Trophoblast cell (in vitro differentiated cells and primary cell): ENCODE measurements at regions not wholly inside any gene's neighbourhood (a gene's known extent, or its start where the extent isn't known, plus 50 kb on each side); places are given as distances from the start of the nearest gene placed in this dataset.

Experiments
- DNase-seq, 2 donors: peaks; one replicate each; pipeline ENCODE4 v3.0.0-alpha.2; 2016
- H2AFZ ChIP-seq: 2 replicates; pipeline ENCODE4 v1.6.1; 2013; ENCODE audit warnings: low read length, moderate library complexity, mild to moderate bottlenecking; ENCODE audit not compliant: insufficient read depth, poor library complexity
- H2AK5ac ChIP-seq: 2 replicates; pipeline ENCODE4 v1.6.1; 2013; ENCODE audit warnings: mild to moderate bottlenecking, low read length
- H2BK120ac ChIP-seq: 2 replicates; pipeline ENCODE4 v1.6.1; 2013; ENCODE audit warnings: low read length, mild to moderate bottlenecking, moderate library complexity; ENCODE audit not compliant: insufficient read depth, poor library complexity
- H2BK12ac ChIP-seq: 2 replicates; pipeline ENCODE4 v1.6.1; 2013; ENCODE audit warnings: mild to moderate bottlenecking, low read length, moderate library complexity
- H2BK5ac ChIP-seq: 2 replicates; pipeline ENCODE4 v1.6.1; 2013; ENCODE audit warnings: low read length, low read depth, moderate library complexity, mild to moderate bottlenecking; ENCODE audit not compliant: poor library complexity
- H3K14ac ChIP-seq: 2 replicates; pipeline ENCODE4 v1.6.1; 2013; ENCODE audit warnings: mild to moderate bottlenecking, low read length
- H3K18ac ChIP-seq: 2 replicates; pipeline ENCODE4 v1.6.1; 2013; ENCODE audit warnings: mild to moderate bottlenecking, low read length
- H3K23ac ChIP-seq: 2 replicates; pipeline ENCODE4 v1.6.1; 2013; ENCODE audit warnings: low read length
- H3K27ac ChIP-seq: 2 replicates; pipeline ENCODE4 v1.5.1; 2013; ENCODE audit warnings: low read depth, mild to moderate bottlenecking, inconsistent platforms, low read length, moderate library complexity
- H3K27me3 ChIP-seq: 2 replicates; pipeline ENCODE4 v1.6.1; 2013; ENCODE audit warnings: inconsistent platforms, mild to moderate bottlenecking, low read length, moderate library complexity; ENCODE audit not compliant: insufficient read depth
- H3K36me3 ChIP-seq, 2 experiments: 1 replicate in 1 of 2; 2 replicates in 1 of 2; pipeline ENCODE4 v1.6.1; 2013; ENCODE audit warnings: low read length in 2 of 2, mild to moderate bottlenecking in 2 of 2, moderate library complexity in 1 of 2; ENCODE audit not compliant: insufficient read depth in 2 of 2, control insufficient read depth in 1 of 2
- H3K4ac ChIP-seq: 2 replicates; pipeline ENCODE4 v1.6.1; 2013; ENCODE audit warnings: low read depth, mild to moderate bottlenecking, low read length, moderate library complexity
- H3K4me1 ChIP-seq, 2 experiments: 1 replicate in 1 of 2; 2 replicates in 1 of 2; pipeline ENCODE4 v1.6.1; 2013; ENCODE audit warnings: low read length in 2 of 2, mild to moderate bottlenecking in 2 of 2, moderate library complexity in 1 of 2; ENCODE audit not compliant: insufficient read depth in 2 of 2, control insufficient read depth in 1 of 2
- H3K4me2 ChIP-seq: 2 replicates; pipeline ENCODE4 v1.6.1; 2013; ENCODE audit warnings: inconsistent platforms, mild to moderate bottlenecking, low read length, moderate library complexity
- H3K4me3 ChIP-seq: 2 replicates; pipeline ENCODE4 v1.5.1; 2013; ENCODE audit warnings: mild to moderate bottlenecking, low read depth, low read length, inconsistent platforms
- H3K79me1 ChIP-seq: one replicate; pipeline ENCODE4 v1.6.1; 2013; ENCODE audit warnings: low read length
- H3K79me2 ChIP-seq: 2 replicates; pipeline ENCODE4 v1.6.1; 2013; ENCODE audit warnings: low read length, mild to moderate bottlenecking; ENCODE audit not compliant: control insufficient read depth, insufficient read depth, poor library complexity
- H3K9ac ChIP-seq: 2 replicates; pipeline ENCODE4 v1.6.1; 2013; ENCODE audit warnings: mild to moderate bottlenecking, low read length
- H3K9me3 ChIP-seq: 2 replicates; pipeline ENCODE4 v1.6.1; 2013; ENCODE audit warnings: low read depth, mild to moderate bottlenecking, control low read depth, inconsistent platforms, low read length; ENCODE audit not compliant: insufficient read depth
- H4K12ac ChIP-seq: 2 replicates; pipeline ENCODE4 v1.6.1; 2013; ENCODE audit warnings: low read depth, mild to moderate bottlenecking, low read length, moderate library complexity
- H4K8ac ChIP-seq: 2 replicates; pipeline ENCODE4 v1.6.1; 2013; ENCODE audit warnings: low read depth, mild to moderate bottlenecking, low read length, moderate library complexity
- H4K91ac ChIP-seq: one replicate; pipeline ENCODE4 v1.6.1; 2013; ENCODE audit warnings: low read depth, mild to moderate bottlenecking, low read length, moderate library complexity
- WGBS: extraction: QIAGEN DNeasy Blood & Tissue Kit; methylation state at CpG from one replicate; pipeline ENCODE4 v1.1.7; 2013; ENCODE audit warnings: missing lambda C conversion rate; ENCODE audit not compliant: insufficient read length, insufficient coverage; ENCODE audit errors: extremely low coverage; 5-methylcytosine and 5-hydroxymethylcytosine counted together

DNA sequence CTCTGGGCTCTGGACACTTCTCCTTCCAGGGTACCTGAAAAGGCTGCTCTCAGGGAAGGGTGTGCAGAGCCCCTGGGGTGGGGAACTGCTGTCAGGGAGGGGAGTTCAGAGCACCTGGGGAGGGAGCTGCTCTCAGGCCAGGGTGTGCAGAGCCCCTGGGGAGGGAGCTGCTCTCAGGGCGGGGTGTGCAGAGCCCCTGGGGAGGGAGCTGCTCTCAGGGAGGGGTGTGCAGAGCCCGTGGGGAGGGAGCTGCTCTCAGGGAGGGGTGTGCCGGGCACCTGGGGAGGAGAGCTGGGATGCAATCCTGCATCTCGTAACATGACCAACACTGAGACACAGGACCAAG lies 764.2 kb downstream of the BRD1 start:
- no peaks in the 10 kb centered on the region for H3K4me1 ChIP-seq
- no peak overlapping the region for H3K4ac ChIP-seq
- H2BK5ac ChIP-seq: no peak overlapping the region
- no peaks in the 10 kb centered on the region for H3K79me2 ChIP-seq
- no peak overlapping the region for H4K8ac ChIP-seq
- no peak overlapping the region for H3K18ac ChIP-seq
- H2AFZ ChIP-seq: no peak overlapping the region
- H3K14ac ChIP-seq: no peak overlapping the region
- no peak overlapping the region for H2AK5ac ChIP-seq
- H3K4me3 ChIP-seq: no peak overlapping the region
- H3K4me2 ChIP-seq: no peak overlapping the region
- no peaks in the 10 kb centered on the region for H3K27me3 ChIP-seq
- no peak overlapping the region for H3K27ac ChIP-seq
- no peak overlapping the region for H2BK12ac ChIP-seq
- H2BK120ac ChIP-seq: no peak overlapping the region
- no peak overlapping the region for H3K23ac ChIP-seq
- DNase-seq: no peak
- no peaks in the 10 kb centered on the region for H3K36me3 ChIP-seq
- H3K9me3 ChIP-seq: peaks cover 2% of the 10 kb centered on the region
- WGBS: no CpG with 5 or more reads among the region's 4 CpGs
- no peak overlapping the region for H3K9ac ChIP-seq
- H4K12ac ChIP-seq: no peak overlapping the region
- H3K79me1 ChIP-seq: no peaks in the 10 kb centered on the region
- no peak overlapping the region for H4K91ac ChIP-seq

DNA sequence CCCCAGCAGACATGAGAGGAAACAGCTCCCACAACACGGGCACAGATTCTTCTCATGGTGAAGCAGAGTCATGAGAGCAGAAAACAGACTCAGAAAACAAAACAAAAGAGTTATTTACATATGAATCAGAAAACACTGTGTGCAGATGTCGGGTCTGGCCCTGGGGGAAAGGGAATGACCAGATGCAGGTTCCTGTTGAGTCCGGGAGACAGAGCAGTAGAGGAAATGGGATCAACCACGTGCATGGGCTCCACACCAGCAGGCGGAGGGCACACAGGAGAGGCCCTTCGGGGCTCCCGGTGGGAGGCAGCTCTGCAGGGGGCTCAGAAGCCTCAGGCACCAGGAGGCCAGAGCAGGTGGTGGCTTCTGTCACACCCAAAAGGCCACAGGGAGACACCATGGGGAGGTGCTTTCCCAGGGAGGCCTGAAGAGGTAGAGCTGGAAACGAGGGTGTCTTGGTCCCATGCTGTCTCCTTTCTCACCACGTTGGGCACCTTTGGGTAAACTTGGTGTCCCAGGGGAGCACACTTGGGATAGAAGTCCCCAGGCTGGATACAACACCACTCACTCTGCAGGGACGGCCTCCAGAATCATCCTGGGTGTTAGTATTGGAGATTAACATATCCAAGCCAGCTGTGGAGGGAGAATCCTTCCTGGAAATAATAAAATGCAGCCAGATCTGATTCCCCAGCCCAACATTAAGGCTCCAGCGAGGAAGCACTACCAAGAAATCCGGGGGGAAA lies 764.7 kb downstream of the BRD1 start:
- Histone ChIP-seq H3K27ac (no peak overlapping the region), H3K9me3 (peaks cover 2% of the 10 kb centered on the region), H2BK5ac (no peak overlapping the region), H2BK12ac (no peak overlapping the region), H2AK5ac (no peak overlapping the region), H3K79me1 (no peaks in the 10 kb centered on the region), H3K18ac (no peak overlapping the region), H3K9ac (no peak overlapping the region), H3K79me2 (no peaks in the 10 kb centered on the region), H2BK120ac (no peak overlapping the region), H4K8ac (no peak overlapping the region), H3K4me1 (no peaks in the 10 kb centered on the region), H3K4me3 (no peak overlapping the region), H2AFZ (no peak overlapping the region), H3K23ac (no peak overlapping the region), H3K4ac (no peak overlapping the region), H4K12ac (no peak overlapping the region), H3K36me3 (no peaks in the 10 kb centered on the region), H3K4me2 (no peak overlapping the region), H3K14ac (no peak overlapping the region), H3K27me3 (no peaks in the 10 kb centered on the region), H4K91ac (no peak overlapping the region)
- WGBS: no CpG with 5 or more reads among the region's 12 CpGs
- no peak for DNase-seq

DNA sequence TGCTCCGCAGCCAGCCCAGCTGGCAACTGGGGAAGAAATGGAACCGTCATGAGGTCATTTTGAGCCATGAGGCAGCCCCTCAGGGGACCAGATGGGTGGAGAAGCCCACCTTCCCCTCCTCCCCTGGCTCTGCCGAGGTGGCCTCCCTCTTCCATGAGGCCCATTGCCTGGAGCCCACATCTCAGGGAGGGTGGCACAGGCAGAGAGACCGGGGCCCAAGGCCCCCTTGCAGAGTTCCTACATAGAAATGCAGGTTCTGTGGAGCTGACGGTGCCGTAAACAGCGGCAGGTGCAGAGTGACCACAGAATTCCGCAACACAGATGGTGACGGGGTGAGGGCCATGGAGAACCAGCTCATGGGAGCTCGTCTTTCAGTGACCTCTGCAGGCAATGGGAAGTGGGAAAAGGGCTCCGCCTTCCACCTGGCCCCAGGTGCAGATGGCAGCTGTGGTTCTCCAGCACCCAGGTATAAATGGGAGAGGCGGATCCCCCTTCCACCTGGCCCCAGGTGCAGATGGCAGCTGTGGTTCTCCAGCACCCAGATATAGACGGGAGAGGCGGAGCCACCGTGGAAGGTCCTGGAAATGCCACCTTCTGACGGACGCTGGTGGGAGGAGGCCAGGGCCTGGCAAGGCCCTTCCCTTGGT lies 765.4 kb downstream of the BRD1 start:
- H4K91ac ChIP-seq: no peak overlapping the region
- H3K4me2 ChIP-seq: no peak overlapping the region
- H3K18ac ChIP-seq: no peak overlapping the region
- H3K4me3 ChIP-seq: no peak overlapping the region
- H3K27me3 ChIP-seq: no peaks in the 10 kb centered on the region
- no peak overlapping the region for H2BK5ac ChIP-seq
- no peaks in the 10 kb centered on the region for H3K79me1 ChIP-seq
- no peak overlapping the region for H2AFZ ChIP-seq
- H3K4me1 ChIP-seq: no peaks in the 10 kb centered on the region
- H3K4ac ChIP-seq: no peak overlapping the region
- H2BK120ac ChIP-seq: no peak overlapping the region
- no CpG with 5 or more reads among the region's 17 CpGs for WGBS
- no peak overlapping the region for H4K12ac ChIP-seq
- no peaks in the 10 kb centered on the region for H3K79me2 ChIP-seq
- H4K8ac ChIP-seq: no peak overlapping the region
- no peak overlapping the region for H3K14ac ChIP-seq
- H2BK12ac ChIP-seq: no peak overlapping the region
- no peak overlapping the region for H3K27ac ChIP-seq
- H2AK5ac ChIP-seq: no peak overlapping the region
- no peak overlapping the region for H3K9ac ChIP-seq
- H3K23ac ChIP-seq: no peak overlapping the region
- peaks cover 2% of the 10 kb centered on the region for H3K9me3 ChIP-seq
- DNase-seq: no peak
- no peaks in the 10 kb centered on the region for H3K36me3 ChIP-seq

DNA sequence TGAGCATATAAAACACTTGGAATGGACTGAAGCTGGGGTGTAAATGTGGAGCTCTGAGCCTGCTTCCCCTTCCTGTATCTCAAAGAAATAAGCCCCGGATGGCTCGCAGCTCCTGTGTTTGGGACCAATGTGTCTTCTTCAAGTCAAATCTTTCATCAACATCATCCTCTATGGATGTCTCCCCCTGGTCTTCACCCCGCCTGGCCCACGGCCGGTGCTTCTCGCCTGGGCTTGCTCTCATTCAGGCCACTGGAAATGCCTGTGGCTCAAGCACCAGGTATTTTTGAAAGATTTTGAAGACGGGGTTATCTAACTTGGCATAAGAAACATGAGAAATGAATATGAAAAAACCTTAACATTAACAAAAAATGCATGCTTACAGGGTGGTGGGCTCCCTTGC lies 769.8 kb downstream of the BRD1 start:
- Histone ChIP-seq H2AK5ac (no peak overlapping the region), H4K12ac (no peak overlapping the region), H3K9me3 (peaks cover 5% of the 10 kb centered on the region), H2AFZ (no peak overlapping the region), H2BK120ac (no peak overlapping the region), H2BK5ac (no peak overlapping the region), H3K9ac (no peak overlapping the region), H4K8ac (no peak overlapping the region), H3K27ac (no peak overlapping the region), H3K4me1 (no peaks in the 10 kb centered on the region), H3K23ac (no peak overlapping the region), H3K79me1 (no peaks in the 10 kb centered on the region), H3K27me3 (no peaks in the 10 kb centered on the region), H2BK12ac (no peak overlapping the region), H3K18ac (no peak overlapping the region), H4K91ac (no peak overlapping the region), H3K79me2 (no peaks in the 10 kb centered on the region), H3K4me3 (no peak overlapping the region), H3K36me3 (no peaks in the 10 kb centered on the region), H3K14ac (no peak overlapping the region), H3K4ac (no peak overlapping the region), H3K4me2 (no peak overlapping the region)
- DNase-seq: no peak
- WGBS: no CpG with 5 or more reads among the region's 7 CpGs
